Neutrophil (primary cell): ENCODE measurements at regions not wholly inside any gene's neighbourhood (a gene's known extent, or its start where the extent isn't known, plus 50 kb on each side); places are given as distances from the start of the nearest gene placed in this dataset.

ENCODE experiments used
- H3K27ac ChIP-seq: fragments of 200-600 bp; sonication (generic); 2 replicates; pipeline ENCODE4 v1.5.1; 2016; ENCODE audit warnings: mild to moderate bottlenecking, moderate library complexity
- H3K27me3 ChIP-seq: fragments of 200-600 bp; sonication (generic); 2 replicates; pipeline ENCODE4 v1.6.0; 2016; ENCODE audit warnings: mild to moderate bottlenecking
- H3K36me3 ChIP-seq: fragments of 200-600 bp; sonication (generic); 2 replicates; pipeline ENCODE4 v1.5.1; 2017
- H3K4me1 ChIP-seq, 2 experiments: fragments of 200-600 bp in 1 of 2; sonication (generic) in 1 of 2; 1 replicate in 1 of 2; 2 replicates in 1 of 2; pipeline versions ENCODE4 v1.5.1 to v1.6.1; 2013 to 2016; ENCODE audit warnings: low read depth in 1 of 2, low read length in 1 of 2, mild to moderate bottlenecking in 1 of 2, moderate library complexity in 1 of 2; ENCODE audit not compliant: control insufficient read depth in 1 of 2, insufficient read depth in 1 of 2
- H3K4me3 ChIP-seq, 2 experiments: fragments of 200-600 bp in 1 of 2; sonication (generic) in 1 of 2; 1 replicate in 1 of 2; 2 replicates in 1 of 2; pipeline ENCODE4 v1.5.1; 2013 to 2016; ENCODE audit warnings: low read depth in 1 of 2, low read length in 1 of 2, mild to moderate bottlenecking in 1 of 2, moderate library complexity in 1 of 2
- H3K9me3 ChIP-seq: fragments of 200-600 bp; sonication (generic); 2 replicates; pipeline ENCODE4 v1.5.1; 2016
- CTCF ChIP-seq: fragments of 200-600 bp; sonication (generic); IDR thresholded peaks from 2 replicates; pipeline ENCODE4 v1.5.1; 2016; ENCODE audit warnings: antibody characterized with exemption

DNA sequence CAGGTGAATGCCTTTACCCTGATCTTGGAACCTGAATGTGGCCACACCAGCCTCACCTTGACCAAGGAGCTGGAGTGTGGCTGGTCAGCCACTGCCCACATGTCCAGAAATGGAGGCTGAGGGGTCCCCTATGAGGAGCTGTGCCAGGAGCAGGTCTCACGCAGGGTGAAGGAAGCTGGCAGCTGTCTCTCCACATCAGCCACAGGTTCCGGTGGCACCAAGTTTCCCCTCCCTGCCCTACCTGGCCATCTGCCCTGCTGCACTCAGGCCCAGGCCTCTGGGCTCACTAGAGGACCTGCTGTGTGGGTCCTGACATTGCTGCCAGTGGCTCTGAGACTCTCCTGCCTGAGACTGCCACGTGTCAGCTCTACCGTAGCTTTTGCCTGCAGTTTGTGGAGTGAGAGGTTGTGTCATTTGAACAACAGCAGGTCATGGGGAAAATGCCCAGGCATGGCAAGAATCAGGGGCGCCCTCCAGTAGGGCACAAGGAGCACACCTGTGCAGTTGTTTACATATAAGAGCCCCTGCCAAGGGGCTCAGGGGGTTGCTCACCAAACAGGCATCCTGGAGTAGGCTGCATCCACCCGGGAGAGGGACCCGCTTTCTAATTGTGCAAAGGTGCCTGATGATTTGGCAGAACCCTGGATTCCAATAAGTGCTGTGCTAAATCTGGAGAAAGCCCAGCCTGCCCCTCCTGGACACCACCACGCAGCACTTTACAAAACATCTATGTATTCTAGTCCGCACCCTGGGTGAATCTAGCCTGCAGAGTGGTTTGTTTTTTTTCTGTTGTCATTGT, 258.5 kb upstream of the TLE3 start:
- no peaks in the 10 kb centered on the region for H3K27me3 ChIP-seq
- no peaks in the 10 kb centered on the region for H3K9me3 ChIP-seq
- H3K4me3 ChIP-seq, result no peak overlapping the region
- TF ChIP-seq CTCF, result no peak
- H3K27ac ChIP-seq, result no peak overlapping the region
- peaks cover 9 to 15% of the 10 kb centered on the region in 2 experiments for H3K4me1 ChIP-seq
- no peaks in the 10 kb centered on the region for H3K36me3 ChIP-seq

GRCh38 chr15:70355275-70355795, 257.6 kb upstream of the TLE3 start:
- H3K27ac ChIP-seq, result no peak overlapping the region

DNA sequence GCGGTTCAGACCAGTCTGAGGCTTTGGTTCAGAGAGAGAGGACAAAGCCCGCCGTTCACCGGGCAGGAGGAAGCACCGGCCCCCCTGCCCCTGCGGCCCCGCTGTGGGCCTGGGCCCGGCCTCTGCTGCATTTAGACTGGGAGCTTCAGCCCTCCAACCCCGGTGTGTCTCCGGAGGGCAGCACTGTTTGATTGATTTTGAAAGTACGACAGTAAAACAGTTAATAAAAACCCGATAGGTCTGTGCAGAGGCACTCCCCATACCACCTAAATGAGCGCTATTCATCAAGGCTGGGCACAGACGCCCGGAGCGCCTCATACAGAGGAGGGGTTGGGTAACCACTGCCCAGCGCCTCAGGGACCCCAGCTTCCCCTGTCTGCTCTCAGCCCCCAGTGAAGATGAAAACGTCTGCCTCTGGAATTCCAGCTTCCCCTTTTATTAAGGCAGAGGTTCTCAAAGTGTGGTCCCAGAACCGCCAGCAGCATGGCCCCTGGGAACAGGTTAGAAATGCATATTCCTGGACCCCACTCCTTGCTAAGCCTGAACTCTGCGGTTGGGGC, 256.7 kb upstream of the TLE3 start:
- H3K36me3 ChIP-seq, result no peaks in the 10 kb centered on the region
- no peak overlapping the region for H3K27ac ChIP-seq
- no peaks in the 10 kb centered on the region for H3K9me3 ChIP-seq
- no peak overlapping the region for H3K4me3 ChIP-seq
- H3K4me1 ChIP-seq, result peaks cover 19 to 23% of the 10 kb centered on the region in 2 experiments
- no peaks in the 10 kb centered on the region for H3K27me3 ChIP-seq
- no peak for TF ChIP-seq CTCF

More at GRCh38 chr15:70355275-70355795, 257.6 kb upstream of the TLE3 start:
- Histone ChIP-seq H3K9me3 (no peaks in the 10 kb centered on the region), H3K4me3 (no peak overlapping the region), H3K27me3 (no peaks in the 10 kb centered on the region), H3K36me3 (no peaks in the 10 kb centered on the region), H3K4me1 (peaks cover 10 to 15% of the 10 kb centered on the region in 2 experiments)
- no peak for TF ChIP-seq CTCF

DNA sequence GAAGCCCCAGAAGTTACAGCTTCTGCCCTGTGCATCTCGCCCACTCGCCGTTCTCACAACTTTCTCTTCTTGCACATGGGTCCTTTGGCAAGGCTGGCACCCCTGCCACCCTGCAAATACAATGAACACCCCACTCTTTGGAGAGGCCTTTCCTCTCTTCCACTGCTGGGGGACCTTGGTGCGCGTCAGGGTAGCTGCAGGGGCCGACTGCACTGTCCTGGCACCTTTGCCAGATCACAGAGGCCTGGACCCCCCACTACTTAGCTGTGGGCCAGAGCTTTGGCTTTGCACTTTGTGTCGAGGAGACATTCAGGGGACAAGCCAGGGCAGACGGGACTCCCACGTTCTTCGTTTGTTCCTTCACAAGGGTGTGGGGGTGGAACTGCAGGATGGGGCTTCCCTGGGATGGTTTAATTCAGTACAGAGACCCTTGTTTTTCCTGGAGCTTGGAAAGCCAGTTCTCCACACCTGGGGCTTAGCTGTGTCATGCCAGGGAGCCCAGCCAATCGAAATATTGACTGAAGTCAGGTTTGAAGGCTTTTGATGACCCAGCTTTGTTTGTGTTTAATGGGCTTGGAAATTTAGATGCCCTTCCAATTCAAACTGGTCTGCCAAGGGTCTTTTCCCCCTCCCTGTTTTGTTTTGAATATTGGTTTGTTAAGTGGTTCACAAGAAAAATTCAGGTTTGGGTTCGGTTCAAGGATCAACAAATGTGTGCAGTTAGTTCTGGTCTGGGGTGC, 256.1 kb upstream of the TLE3 start:
- Histone ChIP-seq H3K4me1 (peaks cover 26 to 29% of the 10 kb centered on the region in 2 experiments), H3K4me3 (no peak overlapping the region), H3K36me3 (no peaks in the 10 kb centered on the region), H3K27me3 (no peaks in the 10 kb centered on the region), H3K9me3 (no peaks in the 10 kb centered on the region), H3K27ac (no peak overlapping the region)
- no peak for TF ChIP-seq CTCF

- no peaks in the 10 kb centered on the region for H3K27me3 ChIP-seq
- no peaks in the 10 kb centered on the region for H3K36me3 ChIP-seq
- no peak overlapping the region for H3K4me3 ChIP-seq
- peaks cover 37 to 38% of the 10 kb centered on the region in 2 experiments for H3K4me1 ChIP-seq
- no peaks in the 10 kb centered on the region for H3K9me3 ChIP-seq
- TF ChIP-seq CTCF, result no peak
- H3K27ac ChIP-seq, result no peak overlapping the region
Observed at GRCh38 chr15:70351941-70352774, 254.4 kb upstream of the TLE3 start.
